Vagina (tissue), 2 donors: ENCODE measurements at regions not wholly inside any gene's neighbourhood (a gene's known extent, or its start where the extent isn't known, plus 50 kb on each side); places are given as distances from the start of the nearest gene placed in this dataset.

Source experiments
- DNase-seq, 2 donors: peaks; one replicate each; pipeline ENCODE4 v3.0.0-alpha.2; 2017; ENCODE audit errors: extremely low spot score in 2 of 2
- H3K27ac ChIP-seq: fragments of 200-600 bp; sonication (generic); one replicate; pipeline ENCODE4 v1.5.1; 2019
- H3K27me3 ChIP-seq: fragments of 200-600 bp; sonication (generic); one replicate; pipeline ENCODE4 v1.5.1; 2019
- H3K36me3 ChIP-seq, 2 donors: fragments of 200-600 bp; sonication (generic); one replicate each; pipeline ENCODE4 v1.5.1; 2017 to 2019
- H3K4me1 ChIP-seq: fragments of 200-600 bp; sonication (generic); one replicate; pipeline ENCODE4 v1.5.1; 2019
- H3K4me3 ChIP-seq, 2 donors: fragments of 200-600 bp; sonication (generic); 1 replicate in 1 of 2; 2 replicates in 1 of 2; pipeline ENCODE4 v1.5.1; 2016 to 2019
- H3K9me3 ChIP-seq: fragments of 200-600 bp; sonication (generic); one replicate; pipeline ENCODE4 v1.5.1; 2019
- POLR2A ChIP-seq, 2 donors: fragments of 450-650 bp; IDR thresholded peaks; one replicate each; pipeline ENCODE4 v1.6.1; 2017; ENCODE audit warnings: antibody characterized with exemption in 2 of 2, mild to moderate bottlenecking in 2 of 2, moderate library complexity in 2 of 2
- POLR2AphosphoS5 ChIP-seq, 2 donors: sonication (generic); formaldehyde crosslinking; IDR thresholded peaks; one replicate each; pipeline ENCODE4 v1.9.0; 2017; ENCODE audit warnings: antibody characterized with exemption in 2 of 2, mild to moderate bottlenecking in 2 of 2, low read depth in 1 of 2; ENCODE audit not compliant: insufficient read depth in 1 of 2
- intact Hi-C: fragments of 100-400 bp; cut with DNase I; formaldehyde crosslinking; loops from one replicate; pipeline ENCODE4 v1.15.1; 2023
- TF ChIP-seq, protein P1 (sequence below), 3 experiments: fragments of 450-650 bp in 2 of 3; fragments of 200-600 bp in 1 of 3; sonication (generic) in 1 of 3; IDR thresholded peaks; one replicate each; pipeline ENCODE4 v1.5.1; 2017 to 2019; ENCODE audit warnings: antibody characterized with exemption in 3 of 3, mild to moderate bottlenecking in 2 of 3, moderate library complexity in 2 of 3

DNA sequence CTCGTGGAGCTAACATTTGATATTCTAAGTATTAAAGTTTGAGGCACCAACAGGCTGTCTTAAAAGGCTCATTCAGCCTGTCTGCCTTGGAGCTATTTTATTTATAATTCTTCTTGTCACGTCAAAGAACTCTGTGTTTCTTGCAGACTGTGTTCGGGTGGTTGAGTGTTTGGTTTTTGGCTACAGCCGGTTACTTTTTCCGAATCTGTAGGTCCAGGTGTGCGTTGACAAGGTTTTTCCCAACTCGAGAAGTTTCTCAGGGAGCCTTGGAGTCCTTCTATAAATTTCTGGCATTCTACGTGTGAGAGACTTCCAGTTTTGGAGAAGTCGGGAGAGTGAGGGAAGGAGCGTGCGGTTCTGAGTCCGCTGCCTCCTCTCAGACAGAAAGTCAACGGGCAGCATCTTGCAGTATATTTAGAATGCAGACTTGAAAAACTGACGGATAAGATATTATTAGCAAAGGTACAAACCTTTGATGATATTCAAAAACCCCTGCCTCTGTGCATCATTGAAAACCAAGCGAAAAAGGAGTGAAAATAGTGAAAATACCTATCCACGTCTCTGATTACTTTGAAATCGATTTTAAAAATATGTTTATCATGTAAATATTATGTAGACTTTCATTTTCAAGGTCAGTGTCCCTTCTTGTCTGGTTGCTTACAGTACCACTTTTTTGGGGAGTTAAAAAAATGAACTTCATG is 85.2 kb upstream of the PPARA start:
- Histone ChIP-seq H3K9me3 (no peaks in the 10 kb centered on the region), H3K4me3 (peak overlapping the region; percentile 21 to 23), H3K27ac (peak overlapping the region; percentile 100), H3K27me3 (no peaks in the 10 kb centered on the region), H3K4me1 (peaks cover 81% of the 10 kb centered on the region), H3K36me3 (no peaks in the 10 kb centered on the region)
- no peak for DNase-seq
- intact Hi-C loops = no loop called here
- TF ChIP-seq POLR2A (IDR thresholded peaks at IDR 0.05) (no peak), POLR2AphosphoS5 (IDR thresholded peaks at IDR 0.05; ENCODE audit: insufficient read depth in 1 of 2, low read depth in 1 of 2) (no peak)
- TF ChIP-seq, protein P1, sequence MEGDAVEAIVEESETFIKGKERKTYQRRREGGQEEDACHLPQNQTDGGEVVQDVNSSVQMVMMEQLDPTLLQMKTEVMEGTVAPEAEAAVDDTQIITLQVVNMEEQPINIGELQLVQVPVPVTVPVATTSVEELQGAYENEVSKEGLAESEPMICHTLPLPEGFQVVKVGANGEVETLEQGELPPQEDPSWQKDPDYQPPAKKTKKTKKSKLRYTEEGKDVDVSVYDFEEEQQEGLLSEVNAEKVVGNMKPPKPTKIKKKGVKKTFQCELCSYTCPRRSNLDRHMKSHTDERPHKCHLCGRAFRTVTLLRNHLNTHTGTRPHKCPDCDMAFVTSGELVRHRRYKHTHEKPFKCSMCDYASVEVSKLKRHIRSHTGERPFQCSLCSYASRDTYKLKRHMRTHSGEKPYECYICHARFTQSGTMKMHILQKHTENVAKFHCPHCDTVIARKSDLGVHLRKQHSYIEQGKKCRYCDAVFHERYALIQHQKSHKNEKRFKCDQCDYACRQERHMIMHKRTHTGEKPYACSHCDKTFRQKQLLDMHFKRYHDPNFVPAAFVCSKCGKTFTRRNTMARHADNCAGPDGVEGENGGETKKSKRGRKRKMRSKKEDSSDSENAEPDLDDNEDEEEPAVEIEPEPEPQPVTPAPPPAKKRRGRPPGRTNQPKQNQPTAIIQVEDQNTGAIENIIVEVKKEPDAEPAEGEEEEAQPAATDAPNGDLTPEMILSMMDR (IDR thresholded peaks at IDR 0.05) = no peak

DNA sequence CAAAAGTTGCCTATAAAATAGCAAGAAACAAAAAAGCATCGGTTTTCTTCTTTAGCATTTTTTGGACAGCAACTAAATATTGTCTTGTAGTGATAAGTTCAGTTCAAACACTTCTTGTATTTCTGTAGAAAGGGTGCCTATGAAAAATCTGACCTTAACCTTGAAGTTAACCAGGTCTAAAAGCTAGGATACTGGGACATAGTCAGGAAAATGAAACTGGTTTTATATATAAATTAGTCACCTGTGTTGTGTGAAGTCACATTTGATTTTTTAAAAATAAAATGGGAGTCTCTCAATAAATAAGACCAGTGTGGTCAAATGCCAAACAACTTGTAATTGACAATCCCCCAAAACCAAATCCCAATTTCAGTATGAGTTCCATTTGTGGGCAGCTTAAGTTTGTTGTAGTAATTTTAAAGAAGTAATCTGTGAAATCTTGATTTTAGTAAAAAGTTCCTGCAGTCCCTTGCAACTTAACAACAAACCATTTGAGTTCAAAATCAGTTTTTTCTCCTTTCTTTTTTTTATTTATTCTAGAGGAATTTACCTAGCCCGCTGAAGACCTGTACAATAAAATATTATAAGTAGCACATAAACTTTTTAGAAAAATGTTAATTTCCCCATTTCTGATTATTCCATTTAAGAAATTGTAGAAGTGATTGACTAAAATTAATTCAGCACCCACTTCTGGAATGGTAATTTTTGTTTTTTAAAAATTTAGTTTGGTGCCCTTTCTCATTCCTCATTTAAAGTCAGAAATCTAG is 84.5 kb upstream of the PPARA start:
- H3K9me3 ChIP-seq = no peaks in the 10 kb centered on the region
- H3K4me1 ChIP-seq = peaks cover 73% of the 10 kb centered on the region
- TF ChIP-seq POLR2A (IDR thresholded peaks at IDR 0.05) = no peak
- TF ChIP-seq, protein P1 (IDR thresholded peaks at IDR 0.05) = no peak
- TF ChIP-seq POLR2AphosphoS5 (IDR thresholded peaks at IDR 0.05; ENCODE audit: insufficient read depth in 1 of 2, low read depth in 1 of 2) = no peak
- peak overlapping the region; percentile 100 for H3K27ac ChIP-seq
- peak overlapping the region; percentile 37 to 38 for H3K4me3 ChIP-seq
- no peak for DNase-seq
- no peaks in the 10 kb centered on the region for H3K27me3 ChIP-seq
- H3K36me3 ChIP-seq = no peaks in the 10 kb centered on the region
- intact Hi-C loops = no loop called here

DNA sequence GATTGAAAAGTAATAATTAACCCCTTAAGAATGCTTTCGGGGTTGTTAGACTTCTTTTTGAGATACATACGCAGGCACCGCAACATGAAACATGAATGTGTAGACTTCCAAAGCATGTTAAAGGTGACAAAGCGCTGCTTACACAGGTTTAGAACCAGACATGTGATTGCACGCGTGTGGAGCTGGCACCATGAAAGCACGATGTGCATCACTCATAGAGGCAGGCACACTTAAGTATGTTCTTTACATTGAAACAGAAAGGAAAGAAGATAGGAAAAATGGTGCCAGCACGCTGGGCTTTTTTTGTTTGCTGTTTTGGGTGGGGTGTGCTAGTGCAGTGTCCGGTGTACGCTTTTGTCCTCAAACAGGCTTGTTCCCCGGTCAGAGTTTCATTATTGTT is 83.6 kb upstream of the PPARA start:
- intact Hi-C loops = no loop called here
- DNase-seq = no peak
- peaks cover 72% of the 10 kb centered on the region for H3K4me1 ChIP-seq
- H3K36me3 ChIP-seq = no peaks in the 10 kb centered on the region
- peak overlapping the region; percentile 37 to 38 for H3K4me3 ChIP-seq
- TF ChIP-seq POLR2AphosphoS5 (IDR thresholded peaks at IDR 0.05; ENCODE audit: insufficient read depth in 1 of 2, low read depth in 1 of 2) = peak in 1 of 2 donors; percentile 72
- TF ChIP-seq, protein P1 (IDR thresholded peaks at IDR 0.05) = no peak
- no peak for TF ChIP-seq POLR2A (IDR thresholded peaks at IDR 0.05)
- H3K27ac ChIP-seq = peak overlapping the region; percentile 100
- no peaks in the 10 kb centered on the region for H3K9me3 ChIP-seq
- H3K27me3 ChIP-seq = no peaks in the 10 kb centered on the region

DNA sequence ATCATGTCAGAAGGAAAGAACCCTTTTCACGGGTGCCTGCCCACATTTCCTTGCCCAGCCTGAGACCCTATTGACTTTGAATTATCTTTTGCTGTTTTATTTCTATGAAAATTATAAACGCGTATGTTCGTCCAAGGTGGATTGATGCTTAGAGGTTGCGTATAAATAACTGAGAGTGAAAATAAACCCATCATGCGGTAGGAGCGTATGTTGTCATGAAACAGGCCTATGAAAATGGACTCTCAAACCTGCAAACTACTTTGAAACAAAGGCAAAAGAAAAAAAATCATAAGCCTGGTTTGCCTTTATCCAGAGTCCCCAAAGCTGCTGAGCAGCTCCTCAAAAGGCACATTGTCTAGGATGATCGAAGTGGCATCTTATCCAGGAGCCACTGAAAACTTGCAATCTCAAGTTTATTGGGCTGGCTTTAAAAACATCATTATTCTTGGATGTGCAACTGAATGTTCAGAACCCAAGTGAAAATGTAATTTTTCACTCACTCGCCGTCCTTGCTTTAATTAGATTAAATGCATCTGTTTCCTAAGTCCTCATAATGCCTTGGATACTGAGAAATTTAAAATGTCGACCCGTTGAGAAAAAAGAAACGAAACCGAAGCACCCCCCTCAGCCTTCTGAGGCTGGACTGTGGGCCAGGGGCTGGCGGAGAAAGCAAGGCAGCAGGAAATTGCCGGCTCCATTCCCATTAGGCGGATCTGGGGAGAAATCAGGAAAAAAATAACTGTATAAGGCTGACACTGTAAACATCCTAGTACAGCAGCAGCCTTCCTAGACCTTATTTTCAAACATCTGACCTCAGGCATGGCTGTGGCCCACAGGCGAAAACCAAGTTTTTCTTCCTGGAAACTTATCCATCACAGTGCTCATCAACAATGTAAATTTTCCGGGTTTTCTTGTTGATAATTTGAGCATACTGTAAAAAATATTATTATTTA is 82.9 kb upstream of the PPARA start:
- intact Hi-C loops = no loop called here
- Histone ChIP-seq H3K4me3 (peak overlapping the region; percentile 37 to 38), H3K4me1 (peaks cover 64% of the 10 kb centered on the region), H3K27ac (peak overlapping the region; percentile 100), H3K9me3 (no peaks in the 10 kb centered on the region), H3K36me3 (no peaks in the 10 kb centered on the region), H3K27me3 (no peaks in the 10 kb centered on the region)
- no peak for DNase-seq
- TF ChIP-seq POLR2AphosphoS5 (IDR thresholded peaks at IDR 0.05; ENCODE audit: insufficient read depth in 1 of 2, low read depth in 1 of 2) (no peak), POLR2A (IDR thresholded peaks at IDR 0.05) (no peak)
- TF ChIP-seq, protein P1 (IDR thresholded peaks at IDR 0.05) = no peak
